ENCODE measurements at regions not wholly inside any gene's neighbourhood (a gene's known extent, or its start where the extent isn't known, plus 50 kb on each side); places are given as distances from the start of the nearest gene placed in this dataset.

GRCh38 chr16:6300523-6300922 lies 1032.1 kb upstream of the RBFOX1 start:
- TF ChIP-seq CTCF (conservative IDR thresholded peaks at IDR 0.05; ENCODE audit: low read depth, low read length) (no peak), RAD21 (IDR thresholded peaks at IDR 0.05; ENCODE audit: low read length) (no peak), SMC3 (IDR thresholded peaks at IDR 0.05; ENCODE audit: low read depth, low read length) (no peak), POLR2A (IDR thresholded peaks at IDR 0.05; ENCODE audit: low read depth, low read length) (no peak)
